Activated CD8-positive, alpha-beta memory T cell treated with anti-CD3 and anti-CD28 coated beads for 36 hours (primary cell): ENCODE measurements at regions not wholly inside any gene's neighbourhood (a gene's known extent, or its start where the extent isn't known, plus 50 kb on each side); places are given as distances from the start of the nearest gene placed in this dataset.
"Not testable (repeated sequence)": the region's sequence is repeated elsewhere in the genome, so short reads cannot be mapped to it uniquely, and the experiment has no call there.

Source experiments
- CTCF ChIA-PET: fragments of 350-600 bp; sonication (Branson Sonifier 250); formaldehyde crosslinking; loops from one replicate; lab custom pipeline; 2021; ENCODE audit warnings: antibody characterized with exemption; lab: Charles Lee
- POLR2A ChIA-PET: fragments of 350-600 bp; sonication (Branson Sonifier 250); formaldehyde crosslinking; loops from one replicate; lab custom pipeline; 2021; ENCODE audit warnings: antibody characterized with exemption; lab: Charles Lee

- POLR2A ChIA-PET = no interaction called here
- CTCF ChIA-PET = no interaction called here
Observed at GRCh38 chr4:3639613-3640586, 107.7 kb upstream of the LRPAP1 start.

GRCh38 chr4:3638080-3638795, 106.0 kb upstream of the LRPAP1 start:
- ChIA-PET POLR2A (no interaction called here), CTCF (no interaction called here)

- POLR2A ChIA-PET = no interaction called here
- CTCF ChIA-PET = no interaction called here
Observed at GRCh38 chr4:3637326-3638016, 105.2 kb upstream of the LRPAP1 start.

GRCh38 chr4:3636646-3637320, 104.6 kb upstream of the LRPAP1 start:
- ChIA-PET POLR2A (no interaction called here), CTCF (no interaction called here)

- POLR2A ChIA-PET, CTCF ChIA-PET: not testable (repeated sequence)
Observed at GRCh38 chr4:3636020-3636419, 103.8 kb upstream of the LRPAP1 start.

GRCh38 chr4:3634894-3635820, 102.9 kb upstream of the LRPAP1 start:
- ChIA-PET CTCF (no interaction called here), POLR2A (no interaction called here)

GRCh38 chr4:3634281-3634857, 102.1 kb upstream of the LRPAP1 start:
- CTCF ChIA-PET = no interaction called here
- POLR2A ChIA-PET = no interaction called here

- CTCF ChIA-PET, POLR2A ChIA-PET: not testable (repeated sequence)
Observed at GRCh38 chr4:3633277-3633676, 101.1 kb upstream of the LRPAP1 start.

- POLR2A ChIA-PET, CTCF ChIA-PET: not testable (repeated sequence)
Observed at GRCh38 chr4:3632794-3633193, 100.6 kb upstream of the LRPAP1 start.

- CTCF ChIA-PET, POLR2A ChIA-PET: not testable (repeated sequence)
Observed at GRCh38 chr4:3631544-3632266, 99.5 kb upstream of the LRPAP1 start.

- POLR2A ChIA-PET = no interaction called here
- CTCF ChIA-PET = no interaction called here
Observed at GRCh38 chr4:3630598-3631543, 98.6 kb upstream of the LRPAP1 start.

- POLR2A ChIA-PET = no interaction called here
- CTCF ChIA-PET = no interaction called here
Observed at GRCh38 chr4:3630136-3630597, 97.9 kb upstream of the LRPAP1 start.

GRCh38 chr4:3629665-3630064, 97.4 kb upstream of the LRPAP1 start:
- POLR2A ChIA-PET = no interaction called here
- CTCF ChIA-PET = no interaction called here

GRCh38 chr4:3629176-3629575, 97.0 kb upstream of the LRPAP1 start:
- CTCF ChIA-PET, POLR2A ChIA-PET: not testable (repeated sequence)

GRCh38 chr4:3628868-3629175, 96.6 kb upstream of the LRPAP1 start:
- ChIA-PET CTCF (no interaction called here), POLR2A (no interaction called here)

- CTCF ChIA-PET, POLR2A ChIA-PET: not testable (repeated sequence)
Observed at GRCh38 chr4:3627967-3628867, 96.0 kb upstream of the LRPAP1 start.
